ENCODE measurements at regions not wholly inside any gene's neighbourhood (a gene's known extent, or its start where the extent isn't known, plus 50 kb on each side); places are given as distances from the start of the nearest gene placed in this dataset.

GRCh38 chr13:29993716-29994488 lies 143.5 kb upstream of the UBL3 start:
- TF ChIP-seq CTCF (IDR thresholded peaks at IDR 0.05; ENCODE audit: borderline replicate concordance, extremely low read depth, low read length, poor library complexity, severe bottlenecking) (no peak), EZH2 (IDR thresholded peaks at IDR 0.05; ENCODE audit: borderline replicate concordance, low read depth, low read length, severe bottlenecking) (no peak)
